Smooth muscle cell (in vitro differentiated cells): ENCODE measurements at regions not wholly inside any gene's neighbourhood (a gene's known extent, or its start where the extent isn't known, plus 50 kb on each side); places are given as distances from the start of the nearest gene placed in this dataset.

ENCODE experiments used
- DNase-seq: peaks from one replicate; lab custom pipeline; 2025; ENCODE audit not compliant: unreplicated experiment; lab: John Stamatoyannopoulos, UW
- H2AFZ ChIP-seq: fragments of 200-600 bp; sonication (generic); 2 replicates; pipeline ENCODE4 v1.6.0; 2016; ENCODE audit warnings: antibody characterized with exemption, low read depth, mild to moderate bottlenecking
- H3F3A ChIP-seq: fragments of 200-600 bp; sonication (generic); 2 replicates; pipeline ENCODE4 v1.6.0; 2017; ENCODE audit warnings: antibody characterized with exemption, low read depth
- H3K27ac ChIP-seq: fragments of 200-600 bp; sonication (generic); 2 replicates; pipeline ENCODE4 v1.5.1; 2016; ENCODE audit warnings: low read depth, mild to moderate bottlenecking
- H3K27me3 ChIP-seq: fragments of 200-600 bp; sonication (generic); 2 replicates; pipeline ENCODE4 v1.6.1; 2016; ENCODE audit warnings: low read depth, mild to moderate bottlenecking
- H3K36me3 ChIP-seq: fragments of 200-600 bp; sonication (generic); 2 replicates; pipeline ENCODE4 v1.5.1; 2016; ENCODE audit warnings: low read depth
- H3K4me1 ChIP-seq: fragments of 200-600 bp; sonication (generic); 2 replicates; pipeline ENCODE4 v1.5.1; 2016; ENCODE audit warnings: low read depth
- H3K4me2 ChIP-seq: fragments of 200-600 bp; sonication (generic); 2 replicates; pipeline ENCODE4 v1.6.0; 2016; ENCODE audit warnings: mild to moderate bottlenecking
- H3K4me3 ChIP-seq: fragments of 200-600 bp; sonication (generic); 2 replicates; pipeline ENCODE4 v1.5.1; 2016; ENCODE audit warnings: mild to moderate bottlenecking
- H3K79me2 ChIP-seq: fragments of 200-600 bp; sonication (generic); 2 replicates; pipeline ENCODE4 v1.6.0; 2016; ENCODE audit warnings: low read depth, mild to moderate bottlenecking
- H3K9ac ChIP-seq: fragments of 200-600 bp; sonication (generic); 2 replicates; pipeline ENCODE4 v1.6.0; 2016; ENCODE audit warnings: low read depth
- H3K9me3 ChIP-seq: fragments of 200-600 bp; sonication (generic); replicated peaks from 2 replicates; pipeline ENCODE4 v1.5.1; 2016; ENCODE audit warnings: low read depth
- H4K20me1 ChIP-seq: fragments of 200-600 bp; sonication (generic); 2 replicates; pipeline ENCODE4 v1.6.0; 2016; ENCODE audit warnings: low read depth
- WGBS: methylation state at CpG from one replicate; pipeline ENCODE4 v1.1.7; 2016; ENCODE audit warnings: low lambda C conversion rate; 5-methylcytosine and 5-hydroxymethylcytosine counted together
- TF ChIP-seq, protein P1 (sequence below): fragments of 200-600 bp; sonication (generic); IDR thresholded peaks from 2 replicates; pipeline ENCODE4 v1.5.1; 2017; ENCODE audit warnings: borderline replicate concordance, mild to moderate bottlenecking, antibody characterized with exemption; ENCODE audit not compliant: insufficient read depth, poor library complexity, severe bottlenecking

DNA sequence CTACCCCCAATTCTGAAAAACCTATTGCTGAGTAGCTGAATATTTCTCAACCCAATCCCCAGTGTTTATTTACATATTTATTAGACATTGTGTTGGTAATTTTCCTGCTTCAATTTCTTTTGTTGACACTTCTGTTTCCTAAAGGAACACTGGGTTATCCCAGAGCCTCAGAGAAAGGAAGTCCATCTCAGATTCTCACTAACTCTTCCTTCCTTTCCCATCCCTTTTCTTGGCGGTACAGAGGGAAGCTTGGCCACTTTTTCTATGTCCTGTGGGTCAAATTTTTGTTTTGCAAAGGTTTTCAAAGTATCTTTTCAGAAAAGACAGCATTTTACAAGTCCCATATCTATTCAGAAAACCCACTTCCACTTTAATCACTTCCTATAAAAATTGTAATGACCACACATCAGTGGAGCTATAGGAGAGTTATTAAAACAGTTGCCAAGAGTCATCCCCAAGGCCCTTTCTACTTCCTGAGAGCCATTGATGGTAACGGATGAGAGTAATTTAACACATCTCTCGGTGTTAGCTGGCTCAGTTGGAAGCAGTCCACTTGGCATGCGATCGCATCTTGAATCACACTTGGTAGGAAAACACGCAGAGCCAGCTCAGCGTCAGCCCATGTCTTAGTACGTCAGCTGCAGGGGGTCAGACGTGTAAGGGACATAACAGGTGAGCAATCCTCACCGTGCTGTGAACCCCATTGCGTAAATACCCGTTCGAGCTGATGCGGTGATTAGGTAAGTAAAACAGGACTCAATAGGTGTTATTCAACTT is 231.1 kb upstream of the ADARB2 start:
- TF ChIP-seq, protein P1, sequence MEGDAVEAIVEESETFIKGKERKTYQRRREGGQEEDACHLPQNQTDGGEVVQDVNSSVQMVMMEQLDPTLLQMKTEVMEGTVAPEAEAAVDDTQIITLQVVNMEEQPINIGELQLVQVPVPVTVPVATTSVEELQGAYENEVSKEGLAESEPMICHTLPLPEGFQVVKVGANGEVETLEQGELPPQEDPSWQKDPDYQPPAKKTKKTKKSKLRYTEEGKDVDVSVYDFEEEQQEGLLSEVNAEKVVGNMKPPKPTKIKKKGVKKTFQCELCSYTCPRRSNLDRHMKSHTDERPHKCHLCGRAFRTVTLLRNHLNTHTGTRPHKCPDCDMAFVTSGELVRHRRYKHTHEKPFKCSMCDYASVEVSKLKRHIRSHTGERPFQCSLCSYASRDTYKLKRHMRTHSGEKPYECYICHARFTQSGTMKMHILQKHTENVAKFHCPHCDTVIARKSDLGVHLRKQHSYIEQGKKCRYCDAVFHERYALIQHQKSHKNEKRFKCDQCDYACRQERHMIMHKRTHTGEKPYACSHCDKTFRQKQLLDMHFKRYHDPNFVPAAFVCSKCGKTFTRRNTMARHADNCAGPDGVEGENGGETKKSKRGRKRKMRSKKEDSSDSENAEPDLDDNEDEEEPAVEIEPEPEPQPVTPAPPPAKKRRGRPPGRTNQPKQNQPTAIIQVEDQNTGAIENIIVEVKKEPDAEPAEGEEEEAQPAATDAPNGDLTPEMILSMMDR: no peak
- no peaks in the 10 kb centered on the region for H3K79me2 ChIP-seq

DNA sequence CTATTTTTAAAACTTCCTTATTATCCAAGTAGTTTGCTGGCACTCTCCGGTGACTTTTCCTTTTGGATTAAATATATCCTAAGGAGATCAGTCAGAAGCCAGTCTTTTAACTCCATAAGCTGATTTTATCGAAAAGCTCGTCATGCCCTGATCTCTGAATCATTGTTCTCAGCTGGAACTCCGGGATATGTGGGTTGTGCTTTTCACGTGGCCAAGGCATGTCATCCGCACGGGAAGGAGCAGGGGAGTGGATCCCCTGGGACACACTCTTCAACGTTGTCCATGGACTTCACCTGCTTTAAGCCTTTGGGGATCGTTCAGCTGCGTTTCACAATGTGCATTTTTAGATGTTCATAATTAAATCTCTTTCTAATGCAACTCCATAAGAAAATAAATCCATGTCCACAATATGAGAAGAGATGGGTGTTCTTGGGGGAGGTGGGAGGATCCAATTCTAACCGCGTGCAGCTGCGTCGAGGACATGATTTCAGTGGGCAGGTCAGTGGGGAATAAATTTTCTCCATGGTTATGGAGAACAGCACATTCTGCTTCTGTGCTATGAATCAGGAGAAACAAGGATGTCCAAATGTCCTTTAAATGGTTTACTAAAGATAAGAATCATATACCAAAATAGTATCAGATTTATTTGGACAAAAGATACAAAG is 229.5 kb upstream of the ADARB2 start:
- H3K27me3 ChIP-seq: no peaks in the 10 kb centered on the region
- no peaks in the 10 kb centered on the region for H3K9me3 ChIP-seq

More for the DNA sequence above, 231.1 kb upstream of the ADARB2 start:
- DNase-seq: no peak
- Histone ChIP-seq H3K9me3 (no peaks in the 10 kb centered on the region), H3K4me2 (no peak overlapping the region), H3K27ac (no peak overlapping the region), H3K4me3 (no peak overlapping the region), H3K36me3 (no peaks in the 10 kb centered on the region), H4K20me1 (no peaks in the 10 kb centered on the region), H2AFZ (no peak overlapping the region), H3K9ac (no peak overlapping the region), H3K27me3 (no peaks in the 10 kb centered on the region), H3K4me1 (no peaks in the 10 kb centered on the region), H3F3A (no peaks in the 10 kb centered on the region)
- WGBS: 86% methylated on average over 14 of the region's 14 CpGs

DNA sequence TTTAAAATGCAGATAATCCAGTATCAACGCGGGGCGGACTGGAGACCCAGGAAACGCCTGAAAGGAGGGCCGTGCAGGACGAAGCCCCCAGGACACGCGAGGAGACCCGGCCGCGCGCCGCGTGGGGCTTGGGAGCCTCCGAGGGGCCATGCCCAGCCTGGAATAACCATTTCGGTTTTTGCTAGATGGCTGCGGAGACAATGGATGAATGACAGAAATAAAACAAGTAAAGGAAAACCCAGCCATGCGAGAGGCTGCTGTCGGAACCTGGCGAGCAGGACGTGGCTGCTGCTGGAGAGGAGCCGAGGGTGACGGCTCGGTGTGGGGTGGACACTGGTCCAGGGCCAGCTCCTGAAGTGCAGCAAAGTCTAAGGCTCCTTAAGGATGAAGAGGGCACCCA is 227.2 kb upstream of the ADARB2 start:
- Histone ChIP-seq H3K4me3 (no peak overlapping the region), H3K79me2 (no peaks in the 10 kb centered on the region), H3K4me1 (no peaks in the 10 kb centered on the region), H3K9me3 (no peaks in the 10 kb centered on the region), H3K36me3 (no peaks in the 10 kb centered on the region), H3K9ac (no peak overlapping the region), H3K27ac (no peak overlapping the region), H2AFZ (no peak overlapping the region), H4K20me1 (no peaks in the 10 kb centered on the region), H3K27me3 (no peaks in the 10 kb centered on the region), H3F3A (no peaks in the 10 kb centered on the region), H3K4me2 (no peak overlapping the region)
- DNase-seq: no peak
- 89% methylated on average over 24 of the region's 24 CpGs for WGBS
- TF ChIP-seq, protein P1: no peak

More for the DNA sequence above, 229.5 kb upstream of the ADARB2 start:
- Histone ChIP-seq H3F3A (no peaks in the 10 kb centered on the region), H3K27ac (no peak overlapping the region), H3K4me2 (no peak overlapping the region), H4K20me1 (no peaks in the 10 kb centered on the region), H2AFZ (no peak overlapping the region), H3K79me2 (no peaks in the 10 kb centered on the region), H3K4me1 (no peaks in the 10 kb centered on the region), H3K4me3 (no peak overlapping the region), H3K9ac (no peak overlapping the region), H3K36me3 (no peaks in the 10 kb centered on the region)
- no peak for DNase-seq
- TF ChIP-seq, protein P1: no peak
- 82% methylated on average over 14 of the region's 14 CpGs for WGBS
